ENCODE measurements at regions not wholly inside any gene's neighbourhood (a gene's known extent, or its start where the extent isn't known, plus 50 kb on each side); places are given as distances from the start of the nearest gene placed in this dataset.

GRCh38 chr2:129877289-129877741 lies 102.2 kb upstream of the RAB6C start:
- Histone ChIP-seq H3K9ac (ENCODE audit: low read depth in 1 of 2, low read length in 2 of 2) (peak overlapping the region; percentile 36 to 82), H3K4me1 (ENCODE audit: control insufficient read depth in 4 of 4, insufficient read depth in 4 of 4, low read length in 3 of 4) (peaks cover 5 to 10% (median 6%) of the 10 kb centered on the region in 4 donors), H3K9me3 (ENCODE audit: control insufficient read depth in 4 of 4, low read length in 3 of 4) (no peaks in the 10 kb centered on the region), H3K36me3 (ENCODE audit: control insufficient read depth in 4 of 4, insufficient read depth in 3 of 4, low read depth in 1 of 4, low read length in 3 of 4) (no peaks in the 10 kb centered on the region), H3K27ac (ENCODE audit: low read depth in 1 of 2, low read length in 2 of 2) (peak overlapping the region; percentile 23 to 44), H3K27me3 (ENCODE audit: control insufficient read depth in 4 of 4, insufficient read depth in 4 of 4, low read length in 3 of 4) (no peaks in the 10 kb centered on the region), H3K4me3 (ENCODE audit: low read depth in 1 of 3, low read length in 3 of 3) (peak overlapping the region; percentile 84 to 97 (median 95))
- under 1% methylated on average over 20 of the region's 20 CpGs for WGBS
- DNase-seq (ENCODE audit: low spot score): peak; percentile 87
- TF ChIP-seq FOXA1 (IDR thresholded peaks at IDR 0.05) (no peak), YY1 (IDR thresholded peaks at IDR 0.05) (peak; percentile 26), GABPA (IDR thresholded peaks at IDR 0.05 in 1 of 2, conservative IDR thresholded peaks at IDR 0.05 in 1 of 2) (peak in 1 of 2 donors; percentile 75), CTCF (IDR thresholded peaks at IDR 0.05; ENCODE audit: low read depth, low read length, missing input control) (no peak), REST (IDR thresholded peaks at IDR 0.05) (no peak)

GRCh38 chr2:129877795-129878775 lies 101.4 kb upstream of the RAB6C start:
- no peak for DNase-seq (ENCODE audit: low spot score)
- Histone ChIP-seq H3K4me1 (ENCODE audit: control insufficient read depth in 4 of 4, insufficient read depth in 4 of 4, low read length in 3 of 4) (peaks cover 5 to 10% (median 6%) of the 10 kb centered on the region in 4 donors), H3K36me3 (ENCODE audit: control insufficient read depth in 4 of 4, insufficient read depth in 3 of 4, low read depth in 1 of 4, low read length in 3 of 4) (no peaks in the 10 kb centered on the region), H3K9me3 (ENCODE audit: control insufficient read depth in 4 of 4, low read length in 3 of 4) (no peaks in the 10 kb centered on the region), H3K27ac (ENCODE audit: low read depth in 1 of 2, low read length in 2 of 2) (no peak overlapping the region), H3K9ac (ENCODE audit: low read depth in 1 of 2, low read length in 2 of 2) (no peak overlapping the region), H3K27me3 (ENCODE audit: control insufficient read depth in 4 of 4, insufficient read depth in 4 of 4, low read length in 3 of 4) (no peaks in the 10 kb centered on the region), H3K4me3 (ENCODE audit: low read depth in 1 of 3, low read length in 3 of 3) (peak overlapping the region in 2 of 3 donors; percentile 44 to 84)
- WGBS: 31% methylated on average over 49 of the region's 50 CpGs
- no peak for TF ChIP-seq GABPA (IDR thresholded peaks at IDR 0.05 in 1 of 2, conservative IDR thresholded peaks at IDR 0.05 in 1 of 2)
- TF ChIP-seq FOXA1 (IDR thresholded peaks at IDR 0.05): no peak
- TF ChIP-seq CTCF (IDR thresholded peaks at IDR 0.05; ENCODE audit: low read depth, low read length, missing input control): no peak
- no peak for TF ChIP-seq ZBTB33 (IDR thresholded peaks at IDR 0.05)
- no peak for TF ChIP-seq NR2F2 (IDR thresholded peaks at IDR 0.05)
- TF ChIP-seq TAF1 (conservative IDR thresholded peaks at IDR 0.05): no peak
- TF ChIP-seq SP1 (IDR thresholded peaks at IDR 0.05): no peak
- no peak for TF ChIP-seq ATF3 (IDR thresholded peaks at IDR 0.05)
- TF ChIP-seq RAD21 (IDR thresholded peaks at IDR 0.05): no peak
- no peak for TF ChIP-seq JUND (IDR thresholded peaks at IDR 0.05)
- TF ChIP-seq FOXA2 (IDR thresholded peaks at IDR 0.05): no peak
- TF ChIP-seq YY1 (IDR thresholded peaks at IDR 0.05): no peak
- TF ChIP-seq RXRA (IDR thresholded peaks at IDR 0.05): no peak
- no peak for TF ChIP-seq HNF4A (conservative IDR thresholded peaks at IDR 0.05)
- TF ChIP-seq MAX (IDR thresholded peaks at IDR 0.05): no peak
- no peak for TF ChIP-seq EGR1 (IDR thresholded peaks at IDR 0.05; ENCODE audit: low read depth in 2 of 2)
- no peak for TF ChIP-seq HNF4G (IDR thresholded peaks at IDR 0.05)

Measured in liver (tissue), 8 donors.